ENCODE measurements at regions not wholly inside any gene's neighbourhood (a gene's known extent, or its start where the extent isn't known, plus 50 kb on each side); places are given as distances from the start of the nearest gene placed in this dataset.

DNA sequence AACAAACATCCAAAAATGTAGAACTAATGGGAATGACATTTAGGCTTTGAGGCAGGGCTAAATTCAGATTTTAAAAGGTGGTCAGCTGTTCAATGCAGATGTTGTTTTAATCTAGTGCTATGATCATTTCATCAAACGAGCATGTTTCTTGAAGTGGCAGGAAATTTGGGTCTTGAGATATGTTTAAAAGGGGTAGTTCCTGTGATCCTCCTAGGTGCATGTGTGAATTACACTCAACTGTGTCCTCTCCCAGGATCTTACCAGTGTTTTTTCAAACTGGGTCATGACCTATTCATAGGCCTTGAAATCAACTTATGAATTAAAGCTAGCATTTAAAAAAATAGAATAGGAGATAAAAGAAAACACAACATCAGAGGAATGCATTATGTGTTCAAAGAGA is 57.4 kb upstream of the ACMSD start:
- Histone ChIP-seq H4K20me1 (replicated peaks; ENCODE audit: insufficient read depth) (no peaks in the 10 kb centered on the region), H3K27me3 (ENCODE audit: insufficient read depth) (no peaks in the 10 kb centered on the region), H2AFZ (no peak overlapping the region), H3K4me2 (no peak overlapping the region), H3K27ac (ENCODE audit: low read depth) (no peak overlapping the region), H3F3A (replicated peaks; ENCODE audit: low read depth) (no peaks in the 10 kb centered on the region), H3K9me2 (ENCODE audit: insufficient read depth) (peaks cover 5% of the 10 kb centered on the region), H3K4me3 (no peak overlapping the region), H3K36me3 (ENCODE audit: insufficient read depth) (no peaks in the 10 kb centered on the region), H3K4me1 (ENCODE audit: insufficient read depth) (no peaks in the 10 kb centered on the region; the same call in 1 of the 2 replicates), H3K79me2 (replicated peaks; ENCODE audit: insufficient read depth) (no peaks in the 10 kb centered on the region)
- TF ChIP-seq, protein P1, sequence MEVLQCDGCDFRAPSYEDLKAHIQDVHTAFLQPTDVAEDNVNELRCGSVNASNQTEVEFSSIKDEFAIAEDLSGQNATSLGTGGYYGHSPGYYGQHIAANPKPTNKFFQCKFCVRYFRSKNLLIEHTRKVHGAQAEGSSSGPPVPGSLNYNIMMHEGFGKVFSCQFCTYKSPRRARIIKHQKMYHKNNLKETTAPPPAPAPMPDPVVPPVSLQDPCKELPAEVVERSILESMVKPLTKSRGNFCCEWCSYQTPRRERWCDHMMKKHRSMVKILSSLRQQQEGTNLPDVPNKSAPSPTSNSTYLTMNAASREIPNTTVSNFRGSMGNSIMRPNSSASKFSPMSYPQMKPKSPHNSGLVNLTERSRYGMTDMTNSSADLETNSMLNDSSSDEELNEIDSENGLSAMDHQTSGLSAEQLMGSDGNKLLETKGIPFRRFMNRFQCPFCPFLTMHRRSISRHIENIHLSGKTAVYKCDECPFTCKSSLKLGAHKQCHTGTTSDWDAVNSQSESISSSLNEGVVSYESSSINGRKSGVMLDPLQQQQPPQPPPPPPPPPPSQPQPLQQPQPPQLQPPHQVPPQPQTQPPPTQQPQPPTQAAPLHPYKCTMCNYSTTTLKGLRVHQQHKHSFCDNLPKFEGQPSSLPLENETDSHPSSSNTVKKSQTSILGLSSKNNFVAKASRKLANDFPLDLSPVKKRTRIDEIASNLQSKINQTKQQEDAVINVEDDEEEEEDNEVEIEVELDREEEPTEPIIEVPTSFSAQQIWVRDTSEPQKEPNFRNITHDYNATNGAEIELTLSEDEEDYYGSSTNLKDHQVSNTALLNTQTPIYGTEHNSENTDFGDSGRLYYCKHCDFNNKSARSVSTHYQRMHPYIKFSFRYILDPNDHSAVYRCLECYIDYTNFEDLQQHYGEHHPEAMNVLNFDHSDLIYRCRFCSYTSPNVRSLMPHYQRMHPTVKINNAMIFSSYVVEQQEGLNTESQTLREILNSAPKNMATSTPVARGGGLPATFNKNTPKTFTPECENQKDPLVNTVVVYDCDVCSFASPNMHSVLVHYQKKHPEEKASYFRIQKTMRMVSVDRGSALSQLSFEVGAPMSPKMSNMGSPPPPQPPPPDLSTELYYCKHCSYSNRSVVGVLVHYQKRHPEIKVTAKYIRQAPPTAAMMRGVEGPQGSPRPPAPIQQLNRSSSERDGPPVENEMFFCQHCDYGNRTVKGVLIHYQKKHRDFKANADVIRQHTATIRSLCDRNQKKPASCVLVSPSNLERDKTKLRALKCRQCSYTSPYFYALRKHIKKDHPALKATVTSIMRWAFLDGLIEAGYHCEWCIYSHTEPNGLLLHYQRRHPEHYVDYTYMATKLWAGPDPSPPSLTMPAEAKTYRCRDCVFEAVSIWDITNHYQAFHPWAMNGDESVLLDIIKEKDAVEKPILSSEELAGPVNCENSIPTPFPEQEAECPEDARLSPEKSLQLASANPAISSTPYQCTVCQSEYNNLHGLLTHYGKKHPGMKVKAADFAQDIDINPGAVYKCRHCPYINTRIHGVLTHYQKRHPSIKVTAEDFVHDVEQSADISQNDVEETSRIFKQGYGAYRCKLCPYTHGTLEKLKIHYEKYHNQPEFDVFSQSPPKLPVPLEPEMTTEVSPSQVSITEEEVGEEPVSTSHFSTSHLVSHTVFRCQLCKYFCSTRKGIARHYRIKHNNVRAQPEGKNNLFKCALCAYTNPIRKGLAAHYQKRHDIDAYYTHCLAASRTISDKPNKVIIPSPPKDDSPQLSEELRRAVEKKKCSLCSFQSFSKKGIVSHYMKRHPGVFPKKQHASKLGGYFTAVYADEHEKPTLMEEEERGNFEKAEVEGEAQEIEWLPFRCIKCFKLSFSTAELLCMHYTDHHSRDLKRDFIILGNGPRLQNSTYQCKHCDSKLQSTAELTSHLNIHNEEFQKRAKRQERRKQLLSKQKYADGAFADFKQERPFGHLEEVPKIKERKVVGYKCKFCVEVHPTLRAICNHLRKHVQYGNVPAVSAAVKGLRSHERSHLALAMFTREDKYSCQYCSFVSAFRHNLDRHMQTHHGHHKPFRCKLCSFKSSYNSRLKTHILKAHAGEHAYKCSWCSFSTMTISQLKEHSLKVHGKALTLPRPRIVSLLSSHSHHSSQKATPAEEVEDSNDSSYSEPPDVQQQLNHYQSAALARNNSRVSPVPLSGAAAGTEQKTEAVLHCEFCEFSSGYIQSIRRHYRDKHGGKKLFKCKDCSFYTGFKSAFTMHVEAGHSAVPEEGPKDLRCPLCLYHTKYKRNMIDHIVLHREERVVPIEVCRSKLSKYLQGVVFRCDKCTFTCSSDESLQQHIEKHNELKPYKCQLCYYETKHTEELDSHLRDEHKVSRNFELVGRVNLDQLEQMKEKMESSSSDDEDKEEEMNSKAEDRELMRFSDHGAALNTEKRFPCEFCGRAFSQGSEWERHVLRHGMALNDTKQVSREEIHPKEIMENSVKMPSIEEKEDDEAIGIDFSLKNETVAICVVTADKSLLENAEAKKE (CRISPR knock-in tag; IDR thresholded peaks at IDR 0.05), result no peak
- TF ChIP-seq NANOG (IDR thresholded peaks at IDR 0.05; ENCODE audit: borderline replicate concordance) (no peak), ZNF114 (CRISPR knock-in tag; IDR thresholded peaks at IDR 0.05) (no peak), ZNF331 (CRISPR knock-in tag; IDR thresholded peaks at IDR 0.05; ENCODE audit: low read depth) (no peak), CREB1 (CRISPR knock-in tag; IDR thresholded peaks at IDR 0.05; ENCODE audit: low read depth) (no peak), EZH2phosphoT487 (IDR thresholded peaks at IDR 0.05; ENCODE audit: unreplicated experiment) (no peak), STAT1 (IDR thresholded peaks at IDR 0.05; ENCODE audit: unreplicated experiment) (no peak), POLR2AphosphoS5 (IDR thresholded peaks at IDR 0.05; ENCODE audit: low read depth) (no peak)
- TF ChIP-seq, protein P2, sequence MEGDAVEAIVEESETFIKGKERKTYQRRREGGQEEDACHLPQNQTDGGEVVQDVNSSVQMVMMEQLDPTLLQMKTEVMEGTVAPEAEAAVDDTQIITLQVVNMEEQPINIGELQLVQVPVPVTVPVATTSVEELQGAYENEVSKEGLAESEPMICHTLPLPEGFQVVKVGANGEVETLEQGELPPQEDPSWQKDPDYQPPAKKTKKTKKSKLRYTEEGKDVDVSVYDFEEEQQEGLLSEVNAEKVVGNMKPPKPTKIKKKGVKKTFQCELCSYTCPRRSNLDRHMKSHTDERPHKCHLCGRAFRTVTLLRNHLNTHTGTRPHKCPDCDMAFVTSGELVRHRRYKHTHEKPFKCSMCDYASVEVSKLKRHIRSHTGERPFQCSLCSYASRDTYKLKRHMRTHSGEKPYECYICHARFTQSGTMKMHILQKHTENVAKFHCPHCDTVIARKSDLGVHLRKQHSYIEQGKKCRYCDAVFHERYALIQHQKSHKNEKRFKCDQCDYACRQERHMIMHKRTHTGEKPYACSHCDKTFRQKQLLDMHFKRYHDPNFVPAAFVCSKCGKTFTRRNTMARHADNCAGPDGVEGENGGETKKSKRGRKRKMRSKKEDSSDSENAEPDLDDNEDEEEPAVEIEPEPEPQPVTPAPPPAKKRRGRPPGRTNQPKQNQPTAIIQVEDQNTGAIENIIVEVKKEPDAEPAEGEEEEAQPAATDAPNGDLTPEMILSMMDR (conservative IDR thresholded peaks at IDR 0.05; ENCODE audit: low read depth in 2 of 2), result no peak
- TF ChIP-seq, protein P3, sequence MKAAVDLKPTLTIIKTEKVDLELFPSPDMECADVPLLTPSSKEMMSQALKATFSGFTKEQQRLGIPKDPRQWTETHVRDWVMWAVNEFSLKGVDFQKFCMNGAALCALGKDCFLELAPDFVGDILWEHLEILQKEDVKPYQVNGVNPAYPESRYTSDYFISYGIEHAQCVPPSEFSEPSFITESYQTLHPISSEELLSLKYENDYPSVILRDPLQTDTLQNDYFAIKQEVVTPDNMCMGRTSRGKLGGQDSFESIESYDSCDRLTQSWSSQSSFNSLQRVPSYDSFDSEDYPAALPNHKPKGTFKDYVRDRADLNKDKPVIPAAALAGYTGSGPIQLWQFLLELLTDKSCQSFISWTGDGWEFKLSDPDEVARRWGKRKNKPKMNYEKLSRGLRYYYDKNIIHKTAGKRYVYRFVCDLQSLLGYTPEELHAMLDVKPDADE (IDR thresholded peaks at IDR 0.05), result no peak
- DNase-seq (ENCODE audit: low spot score) (no peak), ATAC-seq (no peak)
- H3K27ac Mint-ChIP-seq, result no peak overlapping the region
- no peaks in the 10 kb centered on the region for H3K36me3 Mint-ChIP-seq (ENCODE audit: low read depth)
- no peak overlapping the region for H3K4me3 Mint-ChIP-seq
- H3K27me3 Mint-ChIP-seq (ENCODE audit: insufficient read depth, low read depth, poor library complexity), result peaks cover 2% of the 10 kb centered on the region
- H3K4me1 Mint-ChIP-seq, result no peaks in the 10 kb centered on the region
- H3K9me3 Mint-ChIP-seq, result no peaks in the 10 kb centered on the region
